Ovary (tissue), 3 donors: ENCODE measurements at regions not wholly inside any gene's neighbourhood (a gene's known extent, or its start where the extent isn't known, plus 50 kb on each side); places are given as distances from the start of the nearest gene placed in this dataset.

ENCODE experiments used
- POLR2A ChIP-seq: fragments of 450-650 bp; IDR thresholded peaks from one replicate; pipeline ENCODE4 v1.6.1; 2017; ENCODE audit warnings: antibody characterized with exemption, mild to moderate bottlenecking, moderate library complexity
- TF ChIP-seq, protein P1 (sequence below), 3 donors: fragments of 450-650 bp in 2 of 3; fragments of 200-600 bp in 1 of 3; IDR thresholded peaks; one replicate each; pipeline versions ENCODE4 v1.5.1 to v1.8.0; 2016 to 2022; ENCODE audit warnings: antibody characterized with exemption in 3 of 3, mild to moderate bottlenecking in 1 of 3
- donor health status: DM: no; HTN: no; CAD: no.

DNA sequence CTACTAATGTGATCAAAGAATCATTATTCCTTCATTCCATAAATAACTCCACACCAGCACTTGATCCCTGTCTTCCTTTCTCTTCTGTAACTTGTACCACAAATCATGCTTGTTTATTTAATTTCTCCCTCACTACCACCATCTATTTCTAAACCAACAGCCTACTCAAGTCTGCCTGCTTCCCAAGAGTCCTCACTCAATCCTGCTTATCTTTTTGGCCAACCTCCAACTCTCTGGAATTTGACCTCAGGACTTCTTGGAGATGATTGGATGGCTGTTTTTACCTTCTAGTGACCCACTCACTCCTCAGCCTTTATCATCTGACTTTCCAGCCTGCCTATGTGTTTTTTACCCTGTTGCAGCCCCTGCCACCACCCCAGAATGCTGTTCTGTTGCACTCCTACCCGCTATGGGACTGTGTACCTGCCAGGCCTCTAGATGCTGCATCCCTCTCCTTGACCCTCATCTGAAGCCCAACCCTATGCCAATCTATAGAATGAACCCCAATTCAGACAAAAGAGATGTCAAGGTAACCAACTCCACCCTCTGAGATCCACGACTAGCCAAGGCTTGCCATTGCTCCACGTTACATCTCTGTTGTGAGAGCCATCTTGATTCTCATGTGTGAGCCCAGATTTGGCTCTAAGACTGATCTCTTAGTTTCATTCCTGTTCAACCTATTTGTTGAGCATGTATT, 150.2 kb upstream of the PLEKHG7 start:
- TF ChIP-seq, protein P1, sequence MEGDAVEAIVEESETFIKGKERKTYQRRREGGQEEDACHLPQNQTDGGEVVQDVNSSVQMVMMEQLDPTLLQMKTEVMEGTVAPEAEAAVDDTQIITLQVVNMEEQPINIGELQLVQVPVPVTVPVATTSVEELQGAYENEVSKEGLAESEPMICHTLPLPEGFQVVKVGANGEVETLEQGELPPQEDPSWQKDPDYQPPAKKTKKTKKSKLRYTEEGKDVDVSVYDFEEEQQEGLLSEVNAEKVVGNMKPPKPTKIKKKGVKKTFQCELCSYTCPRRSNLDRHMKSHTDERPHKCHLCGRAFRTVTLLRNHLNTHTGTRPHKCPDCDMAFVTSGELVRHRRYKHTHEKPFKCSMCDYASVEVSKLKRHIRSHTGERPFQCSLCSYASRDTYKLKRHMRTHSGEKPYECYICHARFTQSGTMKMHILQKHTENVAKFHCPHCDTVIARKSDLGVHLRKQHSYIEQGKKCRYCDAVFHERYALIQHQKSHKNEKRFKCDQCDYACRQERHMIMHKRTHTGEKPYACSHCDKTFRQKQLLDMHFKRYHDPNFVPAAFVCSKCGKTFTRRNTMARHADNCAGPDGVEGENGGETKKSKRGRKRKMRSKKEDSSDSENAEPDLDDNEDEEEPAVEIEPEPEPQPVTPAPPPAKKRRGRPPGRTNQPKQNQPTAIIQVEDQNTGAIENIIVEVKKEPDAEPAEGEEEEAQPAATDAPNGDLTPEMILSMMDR (IDR thresholded peaks at IDR 0.05), result no peak
- no peak for TF ChIP-seq POLR2A
